ENCODE measurements at regions not wholly inside any gene's neighbourhood (a gene's known extent, or its start where the extent isn't known, plus 50 kb on each side); places are given as distances from the start of the nearest gene placed in this dataset.
A peak's percentile ranks its signal among the peaks of the same experiment; 100 is the strongest.
"Not testable (repeated sequence)": the region's sequence is repeated elsewhere in the genome, so short reads cannot be mapped to it uniquely, and the experiment has no call there.

DNA sequence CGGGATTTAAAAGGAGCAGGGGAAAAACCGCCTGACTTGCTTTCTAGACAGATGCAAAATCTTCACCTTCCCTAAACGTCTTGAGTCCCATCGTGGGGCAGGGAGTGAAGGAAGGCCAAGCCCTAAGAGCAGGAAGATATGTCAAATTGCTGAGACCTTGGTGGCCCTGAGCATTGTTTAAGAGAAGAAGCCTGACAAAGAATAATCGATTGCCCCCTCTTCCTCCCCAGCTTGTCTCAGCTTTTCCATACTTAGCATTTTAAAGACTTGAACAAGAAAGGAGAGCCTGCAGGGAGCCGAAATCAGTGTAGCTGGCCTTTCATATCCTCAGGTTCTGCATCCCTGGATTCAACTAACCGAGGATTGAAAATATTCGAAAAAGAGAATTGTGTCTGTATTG lies 157.6 kb upstream of the DLX2 start:
- no peak for DNase-seq (ENCODE audit: low spot score)

DNA sequence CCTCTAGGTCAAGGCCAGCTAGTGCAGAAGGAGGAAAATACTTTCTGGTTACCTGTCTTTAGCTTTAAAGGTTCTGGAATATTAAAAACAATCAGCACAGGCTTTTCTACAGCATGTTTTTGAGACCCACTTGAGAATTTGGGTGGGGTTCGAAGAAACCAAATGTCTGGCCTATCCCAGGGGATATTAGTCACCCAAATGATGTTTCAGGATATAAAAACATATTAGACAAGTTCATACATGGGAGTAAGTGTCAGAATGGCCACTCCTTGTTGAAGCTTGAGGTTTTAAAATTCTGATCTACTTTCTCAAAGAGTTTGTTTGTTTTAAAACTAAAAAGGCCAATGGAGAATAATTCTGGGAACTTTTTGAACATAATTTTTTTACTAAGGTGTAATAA lies 158.6 kb upstream of the DLX2 start:
- no peak for DNase-seq (ENCODE audit: low spot score)

DNA sequence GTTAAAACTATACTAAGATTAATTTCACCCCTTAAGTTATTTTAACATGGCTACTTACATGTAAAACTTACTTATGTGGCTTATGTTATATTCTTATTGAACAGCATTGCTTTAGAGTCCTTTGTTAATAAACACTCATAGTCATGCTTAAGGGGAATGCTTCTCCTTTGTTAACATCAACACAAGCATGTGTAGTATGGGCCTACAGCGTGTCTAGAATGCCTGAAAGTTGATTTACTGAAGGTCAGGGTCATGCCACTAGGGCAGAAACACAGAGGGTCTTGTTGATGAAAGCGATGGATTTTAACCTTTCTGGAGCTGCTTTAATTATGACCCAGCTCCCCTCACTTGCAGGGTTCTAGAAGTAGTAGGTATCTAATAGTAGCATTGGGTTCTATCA lies 159.8 kb upstream of the DLX2 start:
- DNase-seq (ENCODE audit: low spot score): no peak

DNA sequence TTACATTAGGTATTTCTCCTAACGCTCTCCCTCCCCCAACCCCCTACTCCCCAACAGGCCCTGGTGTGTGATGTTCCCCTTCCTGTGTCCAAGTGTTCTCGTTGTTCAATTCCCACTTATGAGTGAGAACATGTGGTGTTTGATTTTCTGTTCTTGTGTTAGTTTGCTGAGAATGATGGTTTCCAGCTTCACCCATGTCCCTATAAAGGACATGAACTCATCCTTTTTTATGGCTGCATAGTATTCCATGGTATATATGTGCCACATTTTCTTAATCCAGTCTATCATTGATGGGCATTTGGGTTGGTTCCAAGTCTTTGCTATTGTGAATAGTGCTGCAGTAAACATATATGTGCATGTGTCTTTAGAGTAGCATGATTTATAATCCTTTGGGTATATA lies 162.1 kb upstream of the DLX2 start:
- DNase-seq (ENCODE audit: low spot score): not testable (repeated sequence)

- not testable (repeated sequence) for DNase-seq (ENCODE audit: low spot score)
Observed at GRCh38 chr2:172269507-172270244, 157.7 kb upstream of the ITGA6 start.

DNA sequence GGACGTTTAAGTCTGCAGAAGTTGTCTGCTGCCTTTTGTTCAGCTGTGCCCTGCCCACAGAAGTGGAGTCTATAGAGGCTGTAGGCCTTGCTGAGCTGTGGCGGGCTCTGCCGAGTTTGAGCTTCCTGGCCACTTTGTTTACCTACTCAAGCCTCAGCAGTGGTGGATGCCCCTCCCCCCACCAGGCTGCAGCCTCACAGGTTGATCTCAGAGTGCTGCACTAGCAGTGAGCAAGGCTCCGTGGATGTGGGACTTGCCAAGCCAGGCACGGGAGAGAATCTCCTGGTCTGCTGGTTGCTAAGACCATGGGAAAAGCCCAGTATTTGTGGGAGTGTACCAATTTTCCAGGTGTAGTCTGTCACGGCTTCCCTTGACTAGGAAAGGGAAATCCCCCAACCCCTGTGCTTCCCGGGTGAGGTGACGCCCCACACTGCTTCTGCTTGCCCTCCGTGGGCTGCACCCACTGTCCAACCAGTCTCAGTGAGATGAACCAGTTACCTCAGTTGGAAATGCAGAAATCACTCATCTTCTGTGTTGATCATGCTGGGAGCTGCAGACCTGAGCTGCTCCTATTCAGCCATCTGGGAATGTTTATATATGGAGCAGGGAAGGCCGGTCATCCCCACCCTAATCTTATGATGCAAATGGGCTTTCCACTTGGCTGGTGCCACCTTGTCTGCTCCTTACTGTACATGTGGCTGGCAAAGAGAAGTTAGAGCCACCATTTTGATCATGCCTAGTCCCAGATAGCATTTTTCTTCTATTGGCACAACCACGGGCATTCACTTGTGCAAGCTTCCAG lies 156.9 kb upstream of the ITGA6 start:
- no peak for DNase-seq (ENCODE audit: low spot score)

DNA sequence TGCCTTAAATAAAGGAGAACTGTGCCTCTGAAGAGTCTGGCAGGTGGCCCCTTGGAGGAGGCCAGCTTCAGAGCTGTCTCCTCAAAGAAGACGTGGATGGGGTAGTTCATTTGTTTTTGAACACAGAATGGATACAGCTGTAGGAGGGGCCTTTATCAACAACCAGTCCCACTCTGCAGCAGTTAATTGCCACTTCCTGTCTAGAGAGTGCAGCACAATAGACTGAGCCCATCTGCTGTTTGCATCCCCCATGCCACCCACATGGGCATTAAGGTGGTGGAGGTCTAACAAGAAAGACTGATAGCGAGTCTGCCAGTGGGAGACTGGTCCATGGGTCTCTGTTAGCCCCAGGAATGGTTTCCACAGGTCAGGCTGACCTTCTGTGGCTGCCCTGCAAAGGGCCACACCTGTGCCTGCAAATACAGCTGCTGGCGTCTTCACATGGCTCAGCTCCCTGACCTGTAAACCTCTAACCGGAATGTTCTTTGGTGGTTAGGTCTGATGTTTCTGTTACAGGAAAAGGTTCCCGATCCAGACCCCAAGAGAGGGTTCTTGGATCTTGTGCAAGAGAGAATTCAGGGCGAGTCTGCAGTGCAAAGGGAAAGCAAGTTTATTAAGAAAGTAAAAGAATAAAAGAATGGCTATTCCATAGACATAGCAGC lies 153.3 kb upstream of the ITGA6 start:
- no peak for DNase-seq (ENCODE audit: low spot score)

- no peak for DNase-seq (ENCODE audit: low spot score)
Observed at GRCh38 chr2:172275239-172275638, 152.1 kb upstream of the ITGA6 start.

- DNase-seq (ENCODE audit: low spot score): no peak
Observed at GRCh38 chr2:172276961-172277360, 150.4 kb upstream of the ITGA6 start.

- DNase-seq (ENCODE audit: low spot score): no peak
Observed at GRCh38 chr2:172278667-172279066, 148.7 kb upstream of the ITGA6 start.

- no peak for DNase-seq (ENCODE audit: low spot score)
Observed at GRCh38 chr2:172279214-172279613, 148.2 kb upstream of the ITGA6 start.

DNA sequence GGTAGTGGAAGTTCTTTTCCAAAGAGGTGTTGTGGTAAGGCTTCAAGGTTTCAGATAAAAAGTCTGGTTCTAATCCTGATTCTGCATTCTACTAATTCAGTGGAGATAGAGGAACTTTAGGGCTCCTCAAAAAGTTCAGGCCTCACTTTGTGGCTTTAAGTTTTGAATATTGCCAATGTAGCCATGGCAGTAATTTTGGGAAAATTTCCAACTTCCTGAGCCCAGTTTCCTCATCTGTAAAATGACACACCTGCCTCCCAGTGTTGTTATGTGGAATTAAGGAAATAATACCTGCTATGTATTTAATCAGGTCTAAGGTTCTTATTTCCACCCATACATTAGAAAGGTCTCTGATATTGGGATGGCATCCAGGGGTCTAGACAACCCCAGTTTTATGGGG lies 147.6 kb upstream of the ITGA6 start:
- no peak for DNase-seq (ENCODE audit: low spot score)

GRCh38 chr2:172280571-172281361 lies 146.6 kb upstream of the ITGA6 start:
- DNase-seq (ENCODE audit: low spot score): peak; percentile 52

DNA sequence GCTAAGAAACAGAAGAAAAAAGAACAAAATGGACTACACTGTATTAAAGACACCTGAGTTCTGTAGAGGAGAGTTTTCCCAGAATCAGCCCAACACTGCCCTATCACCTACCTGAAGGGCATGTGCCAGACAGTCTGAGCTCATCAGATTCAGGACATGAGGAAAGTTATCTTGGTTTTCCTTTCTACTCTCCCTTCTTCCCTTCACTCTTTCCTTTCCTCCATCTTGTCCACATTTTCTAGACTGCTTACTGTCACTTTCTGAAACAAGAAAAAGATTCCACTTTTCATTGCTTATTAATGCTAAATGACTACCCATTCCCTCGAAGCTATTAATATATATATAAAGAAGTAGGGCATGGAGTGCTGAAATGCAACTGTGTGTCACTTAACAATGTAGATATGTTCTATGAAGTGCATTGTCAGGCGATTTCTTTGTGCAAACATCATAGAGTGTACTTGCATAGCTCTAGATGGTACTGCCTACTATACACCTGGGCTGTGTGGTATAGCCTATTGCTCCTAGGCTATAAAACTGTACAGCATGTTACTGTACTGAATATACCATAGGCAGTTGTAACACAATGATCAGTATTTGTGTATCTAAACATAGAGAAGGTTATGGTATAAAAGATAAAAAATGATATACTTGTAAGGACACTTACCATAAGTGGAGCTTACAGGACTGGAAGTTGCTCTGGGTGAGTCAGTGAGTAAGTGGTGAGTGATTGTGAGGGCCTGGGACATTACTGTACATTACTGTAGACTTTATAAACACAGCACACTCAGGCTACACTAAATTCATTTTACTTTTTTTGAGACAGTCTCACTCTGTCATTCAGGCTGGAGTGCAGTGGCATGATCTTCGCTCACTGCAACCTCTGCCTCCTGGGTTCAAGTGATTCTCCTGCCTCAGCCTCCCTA lies 145.5 kb upstream of the ITGA6 start:
- no peak for DNase-seq (ENCODE audit: low spot score)

DNA sequence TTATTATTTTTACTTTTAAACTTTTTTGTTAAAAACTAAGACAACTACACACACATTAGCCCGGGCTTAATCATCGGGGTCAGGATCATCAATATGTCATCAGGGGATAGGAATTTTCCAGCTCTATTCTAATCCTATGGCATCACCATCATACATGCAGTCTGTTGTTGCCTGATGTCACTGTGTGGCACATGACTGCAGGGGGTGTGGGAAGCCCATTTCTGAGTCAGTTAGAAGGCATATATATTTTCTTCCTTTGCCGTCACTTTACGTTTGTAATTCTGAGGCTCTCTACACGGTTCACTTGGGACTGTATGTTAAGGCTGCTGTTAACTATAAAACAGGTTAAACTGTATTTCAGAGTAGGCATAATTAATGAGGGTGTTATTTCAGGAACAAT lies 144.4 kb upstream of the ITGA6 start:
- DNase-seq (ENCODE audit: low spot score): no peak

DNA sequence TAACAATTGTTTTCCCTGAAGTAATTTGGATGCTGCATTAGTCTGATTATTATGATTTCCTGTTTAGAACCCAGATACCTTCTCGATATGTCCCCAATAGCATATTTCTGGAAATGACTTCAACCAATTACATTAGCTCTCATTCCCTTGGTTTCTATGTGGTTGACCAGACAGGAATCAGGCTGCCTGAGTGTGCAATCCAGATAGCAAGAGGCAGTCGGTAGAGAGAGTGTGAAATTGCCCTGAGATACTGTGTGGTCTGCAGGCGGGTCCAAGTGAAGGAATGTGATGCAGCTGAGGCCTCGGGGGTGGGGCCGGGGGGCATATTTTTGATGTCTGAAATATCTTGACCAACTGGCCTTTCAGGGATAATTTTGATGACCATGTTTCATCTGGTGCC lies 143.9 kb upstream of the ITGA6 start:
- no peak for DNase-seq (ENCODE audit: low spot score)

DNA sequence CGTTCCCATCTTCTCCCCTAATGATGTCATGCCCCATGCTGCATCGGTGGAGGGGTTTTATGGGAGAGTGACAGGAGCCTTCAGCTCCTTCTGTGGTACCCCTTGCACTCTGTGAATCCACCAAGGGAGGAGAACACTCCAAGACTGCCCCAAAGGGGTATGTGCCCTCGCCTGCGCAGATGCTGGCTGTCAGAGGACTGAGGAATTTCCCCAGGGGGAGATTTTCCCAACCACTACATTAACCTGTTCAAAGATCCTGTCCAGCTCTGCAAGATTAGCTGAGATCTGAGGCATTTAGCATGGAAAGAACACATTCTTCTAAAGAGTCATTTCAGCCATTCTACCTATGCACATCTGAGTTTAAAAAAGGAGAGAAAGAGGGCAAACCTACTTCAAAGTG lies 143.2 kb upstream of the ITGA6 start:
- no peak for DNase-seq (ENCODE audit: low spot score)

GRCh38 chr2:172285010-172285621 lies 142.3 kb upstream of the ITGA6 start:
- peak; percentile 51 for DNase-seq (ENCODE audit: low spot score)

- DNase-seq (ENCODE audit: low spot score): no peak
Observed at GRCh38 chr2:172285760-172286159, 141.6 kb upstream of the ITGA6 start.

DNA sequence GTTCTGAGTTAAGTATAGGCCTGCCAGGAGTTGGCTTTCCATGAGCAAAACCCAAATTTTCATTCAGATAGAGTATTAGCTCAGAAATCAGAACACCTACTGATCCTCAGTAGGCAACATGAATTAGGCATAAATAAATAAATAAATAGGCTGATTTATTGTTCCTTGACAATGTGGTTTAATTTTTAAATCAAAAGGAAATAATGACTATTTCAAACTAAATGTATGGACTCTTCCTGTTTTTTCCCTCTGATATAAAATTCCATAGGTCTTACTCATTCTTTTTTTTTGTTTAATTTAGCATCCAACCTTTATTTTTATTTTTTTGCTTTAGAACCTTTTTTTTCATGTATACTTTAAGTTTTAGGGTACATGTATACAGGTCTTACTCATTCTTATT lies 140.2 kb upstream of the ITGA6 start:
- no peak for DNase-seq (ENCODE audit: low spot score)

Data from globus pallidus (tissue), 1 donor.